Amniotic epithelial cell (primary cell): ENCODE measurements at regions not wholly inside any gene's neighbourhood (a gene's known extent, or its start where the extent isn't known, plus 50 kb on each side); places are given as distances from the start of the nearest gene placed in this dataset.

Source experiments
- DNase-seq: peaks from one replicate; pipeline ENCODE4 v3.0.0-alpha.2; 2010; ENCODE audit warnings: low read depth

GRCh38 chrX:150164971-150165600 lies 198.0 kb upstream of the MAMLD1 start:
- no peak for DNase-seq

GRCh38 chrX:150165776-150166610 lies 197.1 kb upstream of the MAMLD1 start:
- no peak for DNase-seq

GRCh38 chrX:150167482-150168324 lies 195.4 kb upstream of the MAMLD1 start:
- no peak for DNase-seq

GRCh38 chrX:150182161-150182560 lies 181.0 kb upstream of the MAMLD1 start:
- DNase-seq: no peak

GRCh38 chrX:150184491-150184890 lies 178.6 kb upstream of the MAMLD1 start:
- DNase-seq: no peak

GRCh38 chrX:150185766-150186165 lies 177.4 kb upstream of the MAMLD1 start:
- DNase-seq: no peak

- no peak for DNase-seq
These were observed 170.3 kb upstream of the MAMLD1 start for GRCh38 chrX:150192816-150193215.

GRCh38 chrX:150196285-150196684 lies 166.8 kb upstream of the MAMLD1 start:
- no peak for DNase-seq

GRCh38 chrX:150197388-150197787 lies 165.7 kb upstream of the MAMLD1 start:
- DNase-seq: no peak

- DNase-seq: no peak
These were observed 164.3 kb upstream of the MAMLD1 start for GRCh38 chrX:150198776-150199175.

- no peak for DNase-seq
These were observed 163.9 kb upstream of the MAMLD1 start for GRCh38 chrX:150199181-150199580.

- DNase-seq: no peak
These were observed 163.3 kb upstream of the MAMLD1 start for GRCh38 chrX:150199803-150200202.

- no peak for DNase-seq
These were observed 162.8 kb upstream of the MAMLD1 start for GRCh38 chrX:150200361-150200760.

- DNase-seq: peak; percentile 95
These were observed 162.3 kb upstream of the MAMLD1 start for GRCh38 chrX:150200820-150201287.

- no peak for DNase-seq
These were observed 161.7 kb upstream of the MAMLD1 start for GRCh38 chrX:150201391-150201790.

GRCh38 chrX:150201841-150202240 lies 161.3 kb upstream of the MAMLD1 start:
- DNase-seq: no peak

- peak; percentile 80 for DNase-seq
These were observed 160.4 kb upstream of the MAMLD1 start for GRCh38 chrX:150202641-150203247.

- no peak for DNase-seq
These were observed 159.9 kb upstream of the MAMLD1 start for GRCh38 chrX:150203248-150203645.

- peak; percentile 78 for DNase-seq
These were observed 158.1 kb upstream of the MAMLD1 start for GRCh38 chrX:150205011-150205410.

- no peak for DNase-seq
These were observed 155.4 kb upstream of the MAMLD1 start for GRCh38 chrX:150207733-150208132.

- peak; percentile 48 for DNase-seq
These were observed 151.1 kb upstream of the MAMLD1 start for GRCh38 chrX:150211988-150212387.
